Nephron (organoid): ENCODE measurements at regions not wholly inside any gene's neighbourhood (a gene's known extent, or its start where the extent isn't known, plus 50 kb on each side); places are given as distances from the start of the nearest gene placed in this dataset.

Experiments used
- H3K27ac Mint-ChIP-seq, 3 experiments: 2 replicates each; pipeline ENCODE4 v1.8.0; 2020; ENCODE audit warnings: mixed read lengths in 3 of 3, mild to moderate bottlenecking in 2 of 3, moderate library complexity in 1 of 3
- H3K27me3 Mint-ChIP-seq: 2 replicates; pipeline ENCODE4 v1.8.0; 2021; ENCODE audit warnings: low read depth, mild to moderate bottlenecking, moderate library complexity, mixed read lengths
- H3K36me3 Mint-ChIP-seq: 2 replicates; pipeline ENCODE4 v1.8.0; 2020; ENCODE audit warnings: low read depth, mixed read lengths
- H3K4me1 Mint-ChIP-seq: 2 replicates; pipeline ENCODE4 v1.8.0; 2020; ENCODE audit warnings: mixed read lengths
- H3K4me3 Mint-ChIP-seq, 3 experiments: 2 replicates each; pipeline ENCODE4 v1.8.0; 2020; ENCODE audit warnings: mild to moderate bottlenecking in 3 of 3, mixed read lengths in 3 of 3, moderate library complexity in 2 of 3
- H3K9me3 Mint-ChIP-seq: 2 replicates; pipeline ENCODE4 v1.8.0; 2020; ENCODE audit warnings: mixed read lengths
- TF ChIP-seq, protein P1 (sequence below), 3 experiments: fragments of 200-600 bp; sonication (generic); IDR thresholded peaks; one replicate each; pipeline ENCODE4 v1.5.0; 2021; ENCODE audit warnings: antibody characterized with exemption in 3 of 3; ENCODE audit not compliant: unreplicated experiment in 3 of 3

GRCh38 chr14:26209699-26210098 lies 388.1 kb downstream of the NOVA1 start:
- H3K4me1 Mint-ChIP-seq, result peaks cover 9% of the 10 kb centered on the region
- TF ChIP-seq, protein P1, sequence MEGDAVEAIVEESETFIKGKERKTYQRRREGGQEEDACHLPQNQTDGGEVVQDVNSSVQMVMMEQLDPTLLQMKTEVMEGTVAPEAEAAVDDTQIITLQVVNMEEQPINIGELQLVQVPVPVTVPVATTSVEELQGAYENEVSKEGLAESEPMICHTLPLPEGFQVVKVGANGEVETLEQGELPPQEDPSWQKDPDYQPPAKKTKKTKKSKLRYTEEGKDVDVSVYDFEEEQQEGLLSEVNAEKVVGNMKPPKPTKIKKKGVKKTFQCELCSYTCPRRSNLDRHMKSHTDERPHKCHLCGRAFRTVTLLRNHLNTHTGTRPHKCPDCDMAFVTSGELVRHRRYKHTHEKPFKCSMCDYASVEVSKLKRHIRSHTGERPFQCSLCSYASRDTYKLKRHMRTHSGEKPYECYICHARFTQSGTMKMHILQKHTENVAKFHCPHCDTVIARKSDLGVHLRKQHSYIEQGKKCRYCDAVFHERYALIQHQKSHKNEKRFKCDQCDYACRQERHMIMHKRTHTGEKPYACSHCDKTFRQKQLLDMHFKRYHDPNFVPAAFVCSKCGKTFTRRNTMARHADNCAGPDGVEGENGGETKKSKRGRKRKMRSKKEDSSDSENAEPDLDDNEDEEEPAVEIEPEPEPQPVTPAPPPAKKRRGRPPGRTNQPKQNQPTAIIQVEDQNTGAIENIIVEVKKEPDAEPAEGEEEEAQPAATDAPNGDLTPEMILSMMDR (IDR thresholded peaks at IDR 0.05; ENCODE audit: unreplicated experiment in 3 of 3), result no peak
- H3K27me3 Mint-ChIP-seq, result peaks cover 31% of the 10 kb centered on the region
- H3K4me3 Mint-ChIP-seq, result no peak overlapping the region
- H3K27ac Mint-ChIP-seq, result no peak overlapping the region
- H3K36me3 Mint-ChIP-seq, result no peaks in the 10 kb centered on the region
- H3K9me3 Mint-ChIP-seq, result peaks cover 2% of the 10 kb centered on the region

GRCh38 chr14:26206640-26207039 lies 391.2 kb downstream of the NOVA1 start:
- H3K4me3 Mint-ChIP-seq, result peak overlapping the region; percentile 19 to 70 (median 55)
- H3K36me3 Mint-ChIP-seq, result no peaks in the 10 kb centered on the region
- H3K27ac Mint-ChIP-seq, result peak overlapping the region in 2 of 3 experiments; percentile 60 to 79
- H3K9me3 Mint-ChIP-seq, result peaks cover 2% of the 10 kb centered on the region
- TF ChIP-seq, protein P1 (IDR thresholded peaks at IDR 0.05; ENCODE audit: unreplicated experiment in 3 of 3), result no peak
- peaks cover 49% of the 10 kb centered on the region for H3K27me3 Mint-ChIP-seq
- H3K4me1 Mint-ChIP-seq, result peaks cover 9% of the 10 kb centered on the region

- Mint-ChIP-seq H3K36me3 (no peaks in the 10 kb centered on the region), H3K27me3 (peaks cover 49% of the 10 kb centered on the region), H3K4me3 (peak overlapping the region; percentile 78 to 92 (median 90)), H3K9me3 (peaks cover 2% of the 10 kb centered on the region), H3K27ac (peak overlapping the region; percentile 50 to 95 (median 93)), H3K4me1 (peaks cover 9% of the 10 kb centered on the region)
- TF ChIP-seq, protein P1 (IDR thresholded peaks at IDR 0.05; ENCODE audit: unreplicated experiment in 3 of 3), result no peak
Measured at GRCh38 chr14:26204728-26205479, 392.9 kb downstream of the NOVA1 start.

DNA sequence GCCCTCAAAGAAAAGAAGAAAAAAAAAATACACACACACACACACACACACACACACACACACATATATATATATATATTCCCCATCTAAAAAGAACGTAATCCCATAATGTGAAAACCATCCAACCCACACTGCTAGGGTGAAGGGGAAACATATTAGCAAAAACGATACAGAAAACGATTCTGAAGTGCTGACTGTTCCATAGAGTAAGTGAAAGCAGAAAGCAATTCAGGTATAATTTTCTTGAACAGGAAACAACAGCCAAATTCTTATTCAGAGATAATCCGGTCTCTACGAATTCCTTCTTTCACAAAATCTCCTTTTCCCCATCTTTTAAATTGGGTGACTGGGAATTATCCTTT lies 393.5 kb downstream of the NOVA1 start:
- peaks cover 49% of the 10 kb centered on the region for H3K27me3 Mint-ChIP-seq
- peak overlapping the region; percentile 78 to 92 (median 90) for H3K4me3 Mint-ChIP-seq
- H3K9me3 Mint-ChIP-seq, result peaks cover 2% of the 10 kb centered on the region
- TF ChIP-seq, protein P1 (IDR thresholded peaks at IDR 0.05; ENCODE audit: unreplicated experiment in 3 of 3), result no peak
- no peaks in the 10 kb centered on the region for H3K36me3 Mint-ChIP-seq
- H3K27ac Mint-ChIP-seq, result peak overlapping the region; percentile 50 to 93 (median 83)
- peaks cover 9% of the 10 kb centered on the region for H3K4me1 Mint-ChIP-seq

DNA sequence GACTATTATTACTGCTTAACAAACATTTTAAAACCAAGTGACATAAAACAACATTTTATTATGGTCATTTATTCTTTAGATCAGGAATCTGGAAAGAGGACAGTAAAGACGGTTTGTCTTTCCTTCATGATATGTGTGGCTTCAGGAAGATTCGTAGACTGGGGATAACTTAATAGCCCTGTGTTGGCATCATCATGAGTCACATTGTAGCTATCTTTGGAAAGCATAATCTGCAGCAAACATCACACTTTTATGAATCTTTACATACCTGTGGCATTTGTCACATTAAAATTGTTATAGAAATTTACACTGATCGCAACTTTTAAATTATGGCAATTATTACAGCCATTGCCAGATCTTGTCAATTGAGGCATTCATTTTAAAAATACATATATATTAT lies 397.1 kb downstream of the NOVA1 start:
- Mint-ChIP-seq H3K4me3 (no peak overlapping the region), H3K4me1 (peaks cover 5% of the 10 kb centered on the region), H3K27ac (no peak overlapping the region), H3K27me3 (peaks cover 29% of the 10 kb centered on the region), H3K36me3 (no peaks in the 10 kb centered on the region), H3K9me3 (no peaks in the 10 kb centered on the region)
- TF ChIP-seq, protein P1 (IDR thresholded peaks at IDR 0.05; ENCODE audit: unreplicated experiment in 3 of 3), result no peak
